GM19455 (cell line): ENCODE measurements at regions not wholly inside any gene's neighbourhood (a gene's known extent, or its start where the extent isn't known, plus 50 kb on each side); places are given as distances from the start of the nearest gene placed in this dataset.

Experiments
- ATAC-seq: cut with Tn5 transposase; IDR thresholded peaks from one replicate; pipeline ENCODE4 v1.9.1; 2021; ENCODE audit not compliant: unreplicated experiment

DNA sequence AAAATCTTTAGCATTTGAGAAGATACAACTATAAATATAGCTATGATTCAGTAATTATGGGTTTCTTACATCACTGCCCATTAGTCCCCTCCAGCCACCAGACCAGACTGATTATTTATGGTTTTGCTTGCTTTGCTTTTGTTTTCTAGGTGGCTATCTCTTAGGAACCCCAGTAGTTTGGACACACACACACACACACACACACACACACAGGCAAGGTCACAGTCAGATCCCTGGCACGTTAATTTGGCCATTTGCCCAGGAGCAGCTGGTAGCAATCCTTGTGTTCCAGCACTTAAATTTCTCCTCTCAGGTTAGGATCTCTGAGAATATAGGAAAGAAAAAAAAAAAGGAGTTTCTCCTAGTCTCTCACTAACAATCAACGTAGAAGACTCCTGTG is 90.2 kb upstream of the RESF1 start:
- no peak for ATAC-seq

DNA sequence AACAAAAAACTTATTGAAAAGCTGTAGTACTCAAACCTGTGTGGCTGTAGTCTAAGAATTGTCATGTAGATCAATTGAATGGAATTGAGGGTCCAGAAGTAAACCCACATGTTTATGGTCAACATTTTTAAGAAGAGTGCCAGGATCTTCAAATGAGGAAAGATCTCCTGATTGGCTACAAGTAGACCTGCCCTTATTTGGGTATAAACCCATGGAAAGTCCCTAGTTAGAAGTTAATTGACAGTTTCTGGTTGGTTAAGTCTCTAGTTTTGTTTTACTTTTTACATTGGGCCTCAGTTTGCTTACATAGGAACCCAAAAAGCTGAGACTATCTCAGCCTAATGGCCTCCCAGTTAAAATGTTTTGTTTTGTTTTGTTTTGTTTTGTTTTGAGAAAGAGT is 91.9 kb upstream of the RESF1 start:
- ATAC-seq: no peak

DNA sequence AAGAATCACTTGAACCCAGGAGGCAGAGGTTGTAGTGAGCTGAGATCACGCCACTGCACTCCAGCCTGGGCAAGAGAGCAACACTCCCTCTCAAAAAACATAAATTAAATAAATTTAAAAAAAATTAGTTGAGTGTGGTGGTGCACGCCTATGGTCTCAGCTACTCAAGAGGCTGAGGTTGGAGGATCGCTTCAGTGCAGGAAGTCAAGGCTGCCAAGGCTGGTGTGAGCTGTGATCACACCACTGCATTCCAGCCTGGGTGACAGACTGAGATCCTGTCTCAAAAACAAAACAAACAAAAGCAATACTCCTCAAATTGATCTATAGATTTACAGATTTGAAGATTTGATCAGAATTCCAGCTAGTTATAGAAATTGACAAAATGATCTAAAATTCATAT is 92.7 kb upstream of the RESF1 start:
- no peak for ATAC-seq

DNA sequence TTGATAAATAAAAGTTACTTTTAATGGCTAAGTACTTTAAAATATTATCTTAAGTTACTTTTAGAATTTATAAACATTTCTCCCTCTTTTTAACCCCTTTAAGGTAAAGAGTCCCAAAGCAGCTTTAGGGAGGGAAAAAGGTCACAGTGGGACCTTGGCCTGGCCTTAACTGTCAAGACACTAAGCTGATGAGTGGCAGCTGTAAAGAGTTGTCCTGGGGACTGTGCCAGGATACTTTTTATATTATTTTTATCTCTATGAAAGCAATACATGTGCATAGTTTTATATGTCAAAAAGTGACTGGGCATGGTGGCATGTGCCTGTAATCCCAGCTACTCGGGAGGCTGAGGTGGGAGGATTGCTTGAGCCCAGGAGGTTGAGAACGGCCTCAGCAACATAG is 94.2 kb upstream of the RESF1 start:
- no peak for ATAC-seq

DNA sequence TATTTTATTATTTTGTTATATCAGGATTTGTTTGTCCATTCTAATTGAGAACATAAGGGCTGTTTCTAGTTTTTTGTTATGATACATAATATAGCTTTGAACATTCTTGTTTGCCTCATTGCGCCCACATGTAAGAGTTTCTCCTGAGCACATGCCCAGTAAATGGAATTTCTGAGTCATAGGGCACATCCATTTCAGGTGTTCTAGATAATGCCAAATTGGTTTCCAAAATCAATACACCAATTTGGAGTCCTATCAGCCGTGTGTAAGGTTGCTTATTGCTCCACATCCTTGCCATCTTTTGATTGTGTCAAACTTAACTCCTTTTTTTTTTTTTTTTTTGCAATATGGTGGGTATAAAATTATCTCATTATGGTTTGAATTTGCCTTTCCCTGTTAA is 97.9 kb upstream of the RESF1 start:
- ATAC-seq: no peak

DNA sequence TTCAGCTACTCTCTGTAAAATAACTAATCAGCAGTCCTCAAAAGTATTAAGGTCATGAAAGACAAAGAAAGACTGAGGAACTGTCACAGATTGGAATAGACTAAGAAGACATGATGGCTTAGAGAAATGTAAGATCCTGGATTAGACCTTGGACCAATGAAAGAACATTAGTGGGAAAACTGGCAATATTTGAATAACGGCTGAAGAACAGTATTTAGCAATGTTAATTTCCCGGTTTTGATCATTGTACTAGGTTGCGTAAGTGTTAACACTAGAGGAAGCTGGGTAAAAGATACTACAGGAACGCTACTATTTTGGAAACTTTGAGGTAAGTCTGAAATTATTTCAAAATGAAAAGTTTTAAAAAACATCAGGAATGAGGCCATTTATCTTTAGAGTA is 98.8 kb upstream of the RESF1 start:
- ATAC-seq: no peak

DNA sequence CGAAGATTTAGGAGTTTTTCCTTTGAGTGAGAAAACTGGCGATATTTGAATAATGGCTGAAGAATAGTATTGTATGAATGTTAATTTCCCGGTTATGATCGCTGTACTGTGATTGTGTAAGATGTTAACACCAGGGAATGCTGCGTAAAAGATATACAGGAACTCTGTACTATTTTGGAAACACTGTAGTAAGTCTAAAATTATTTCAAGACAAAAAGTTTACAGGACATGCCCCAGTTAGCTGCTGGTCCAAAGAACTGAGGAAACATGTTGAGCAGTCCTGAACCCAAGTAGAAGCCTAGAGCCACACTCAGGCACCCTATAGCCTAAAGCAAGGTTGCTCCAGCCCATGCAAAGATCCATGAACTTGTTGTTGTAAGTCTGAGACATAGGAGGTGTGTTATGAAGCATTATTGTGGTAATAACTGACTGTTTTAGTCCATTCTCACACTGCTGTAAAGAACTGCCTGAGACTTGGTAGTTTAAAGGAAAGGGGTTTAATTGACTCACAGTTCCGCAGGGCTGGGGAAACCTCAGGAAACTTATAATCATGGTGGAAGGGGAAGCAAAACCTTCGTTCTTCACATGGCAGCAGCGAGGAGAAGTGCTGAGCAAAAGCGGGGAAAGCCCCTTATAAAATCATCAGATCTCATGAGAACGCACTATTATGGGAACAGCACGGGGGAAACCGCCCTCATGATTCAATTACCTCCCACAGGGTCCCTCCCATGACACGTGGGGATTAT is 99.8 kb upstream of the RESF1 start:
- ATAC-seq: no peak

DNA sequence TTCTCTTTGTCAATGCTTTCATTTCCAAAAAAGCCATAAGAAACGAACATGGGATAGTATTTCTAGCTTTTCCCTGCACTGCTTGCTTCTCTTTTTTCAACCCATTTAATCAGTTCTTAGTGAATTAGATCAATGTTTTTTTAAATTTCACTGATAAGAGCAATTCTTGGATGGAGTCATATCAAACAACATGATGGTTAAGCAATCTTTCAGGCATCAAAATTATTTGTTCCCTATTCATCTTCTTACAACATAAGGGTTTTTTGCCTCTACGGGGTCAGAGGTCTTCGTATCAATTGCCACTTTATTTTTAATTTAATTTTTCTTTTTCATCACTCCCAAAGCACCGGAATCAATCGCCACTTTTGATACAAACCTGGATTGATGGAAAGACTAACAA is 103.8 kb upstream of the RESF1 start:
- ATAC-seq: no peak

DNA sequence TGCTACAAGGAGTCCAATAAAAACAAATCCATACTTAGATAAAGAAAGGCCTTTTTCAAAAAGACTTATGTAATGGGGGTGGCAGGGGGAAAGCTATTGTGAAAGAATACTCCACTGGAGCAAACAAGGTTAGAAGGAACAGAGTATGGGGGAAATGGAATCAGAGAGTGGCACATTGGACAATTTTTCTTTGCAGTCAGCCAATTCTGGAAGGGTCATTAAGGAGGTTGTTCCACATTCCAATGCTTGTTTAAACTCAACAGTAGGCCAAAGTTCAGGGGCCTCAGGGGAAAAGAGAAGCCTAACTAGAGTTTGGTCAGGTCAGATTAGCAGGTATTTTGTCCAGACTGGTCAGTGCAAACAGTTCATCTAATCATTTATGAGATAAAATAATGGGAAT is 105.2 kb upstream of the RESF1 start:
- ATAC-seq: no peak

DNA sequence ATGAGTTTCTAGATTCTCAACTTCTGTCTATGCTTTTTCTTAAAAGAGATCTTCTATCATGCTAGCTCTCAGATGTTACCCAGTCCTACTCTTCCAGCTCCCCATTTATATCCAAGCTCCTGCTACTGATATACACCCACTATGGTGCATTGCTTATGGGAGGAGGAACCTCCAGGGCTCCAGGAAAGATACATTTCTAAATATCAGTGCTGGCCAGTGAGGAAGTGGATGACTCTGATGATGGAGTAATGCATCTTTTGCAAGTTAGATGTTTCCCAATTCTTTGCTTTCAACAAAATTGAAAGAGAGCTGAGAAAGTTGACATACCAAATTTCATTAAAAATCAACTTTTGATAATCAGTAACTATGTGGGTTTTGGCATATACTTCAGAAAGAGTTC is 105.7 kb upstream of the RESF1 start:
- ATAC-seq: no peak

DNA sequence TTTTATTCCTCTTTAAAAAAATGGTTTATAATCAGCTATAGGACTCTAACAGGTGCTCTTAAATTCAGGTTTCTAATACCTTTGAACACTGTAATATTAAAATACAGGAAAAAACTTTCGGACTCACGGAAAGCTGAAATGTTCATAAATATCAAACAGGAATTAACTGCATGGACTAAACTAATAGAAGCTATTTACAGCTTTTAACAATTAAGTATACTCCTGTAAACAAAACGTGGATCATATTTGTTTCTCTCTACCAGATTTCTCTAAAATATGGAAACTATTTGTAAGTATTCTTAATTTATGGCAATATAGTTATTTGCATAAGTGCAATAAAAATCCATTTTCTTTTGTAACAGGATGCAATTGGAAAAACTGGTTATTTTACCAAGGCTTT is 108.9 kb upstream of the RESF1 start:
- ATAC-seq: no peak

DNA sequence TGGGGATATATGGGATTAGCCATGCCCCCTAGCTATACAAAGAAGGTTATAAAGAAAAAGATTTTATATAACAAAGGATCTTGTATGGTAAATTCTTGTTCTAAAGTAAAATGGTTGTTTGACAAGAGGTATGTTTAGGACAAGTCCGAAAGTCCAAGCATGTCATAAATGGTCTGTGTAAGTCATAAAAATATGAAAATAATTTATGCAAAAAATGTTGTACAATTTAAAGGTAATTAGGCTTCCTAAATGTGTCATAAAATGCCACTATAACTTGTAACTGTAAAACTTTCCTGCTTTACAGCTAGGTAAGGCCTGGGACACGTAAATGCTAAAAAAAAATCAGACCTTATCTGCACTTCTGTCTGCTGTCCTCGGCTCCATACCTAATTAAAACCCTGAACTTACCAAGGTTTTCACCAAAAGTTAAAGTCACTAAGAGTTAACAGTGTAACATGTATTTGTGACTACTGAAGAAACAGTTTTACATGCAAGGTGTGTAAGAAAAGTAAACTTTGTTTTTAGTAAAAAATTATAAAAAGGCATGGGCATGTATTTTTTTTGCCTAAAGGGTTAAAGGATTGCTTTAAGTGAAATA is 110.0 kb upstream of the RESF1 start:
- no peak for ATAC-seq

DNA sequence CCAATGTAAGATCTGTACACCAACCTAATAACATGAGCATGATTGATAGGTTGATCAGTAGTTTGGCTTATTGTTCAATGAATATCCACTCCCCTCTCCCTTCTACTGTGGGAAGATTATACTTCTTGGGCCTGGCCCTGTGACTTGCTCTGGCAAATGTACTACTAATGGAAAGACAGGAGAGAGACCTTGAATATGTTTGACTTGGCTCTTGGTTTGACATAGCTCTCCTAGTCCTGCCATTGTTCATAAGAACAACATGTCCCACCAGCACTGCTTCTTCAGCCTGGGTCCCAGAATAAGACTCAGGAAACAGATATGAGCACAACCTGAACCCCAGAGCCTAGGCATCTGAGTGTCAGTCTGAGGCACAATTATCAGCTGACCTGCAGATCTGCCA is 112.8 kb upstream of the RESF1 start:
- no peak for ATAC-seq

DNA sequence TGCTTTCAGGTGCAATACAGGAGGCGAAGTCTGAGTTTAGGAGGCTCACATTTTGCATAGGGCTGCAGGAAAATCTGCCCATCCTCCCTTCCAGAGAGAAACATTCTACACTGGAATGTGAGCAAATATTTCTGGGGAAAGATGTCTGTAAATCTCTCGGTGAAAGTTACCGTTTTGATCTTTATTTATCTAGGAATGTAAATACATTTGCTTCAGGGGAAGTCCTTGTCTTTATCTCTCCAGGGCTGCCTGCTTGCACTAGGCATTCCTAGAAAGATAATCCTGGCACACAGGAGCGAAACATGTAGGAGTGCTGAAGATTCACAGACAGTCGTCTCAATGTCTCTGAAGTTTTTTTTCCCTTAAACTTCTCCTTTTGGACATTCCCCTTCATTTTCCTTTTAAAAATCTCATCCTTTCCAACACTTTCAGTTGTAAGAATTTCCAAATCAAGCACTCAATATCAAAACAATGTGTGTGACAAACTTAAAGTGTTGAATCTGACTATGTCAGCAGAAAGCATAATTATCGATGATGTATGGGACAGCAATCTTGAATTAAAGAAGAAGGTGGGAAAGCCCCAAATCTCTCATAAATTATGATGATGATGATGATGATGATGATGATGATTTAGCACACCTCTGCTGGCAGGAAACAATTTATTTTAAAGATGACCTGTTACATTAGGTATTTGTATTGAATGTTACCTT is 113.4 kb upstream of the RESF1 start:
- no peak for ATAC-seq

DNA sequence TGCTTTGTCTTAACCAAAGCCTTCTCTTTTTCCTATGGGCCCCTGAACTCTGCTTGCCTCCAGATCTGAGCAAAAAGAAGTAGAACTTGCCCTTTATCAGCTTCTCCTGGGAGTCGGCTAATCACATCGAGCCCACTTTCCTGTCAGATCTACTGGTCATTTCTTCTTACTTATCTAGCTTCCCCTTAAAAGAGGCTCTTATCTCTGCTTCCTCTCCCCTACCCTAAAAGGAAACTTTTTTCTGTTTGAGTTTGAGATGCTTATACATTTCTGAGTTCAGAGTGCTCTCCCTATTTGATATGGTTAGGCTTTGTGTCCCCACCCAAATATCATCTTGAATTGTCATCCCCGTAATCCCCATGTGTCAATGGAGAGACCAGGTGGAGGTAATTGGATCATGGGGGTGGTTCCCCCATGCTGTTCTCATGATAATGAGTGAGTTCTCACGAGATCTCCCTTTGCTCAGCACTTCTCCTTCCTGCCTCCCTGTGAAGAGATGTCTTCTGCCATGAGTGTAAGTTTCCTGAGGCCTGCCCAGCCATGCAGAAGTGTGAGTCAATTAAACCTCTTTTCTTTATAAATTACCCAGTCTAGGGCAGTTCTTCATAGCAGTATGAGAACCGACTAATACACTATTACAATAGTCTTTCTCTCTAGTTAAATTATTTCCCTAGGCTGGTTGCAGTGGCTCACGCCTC is 114.7 kb upstream of the AMN1 start:
- no peak for ATAC-seq

DNA sequence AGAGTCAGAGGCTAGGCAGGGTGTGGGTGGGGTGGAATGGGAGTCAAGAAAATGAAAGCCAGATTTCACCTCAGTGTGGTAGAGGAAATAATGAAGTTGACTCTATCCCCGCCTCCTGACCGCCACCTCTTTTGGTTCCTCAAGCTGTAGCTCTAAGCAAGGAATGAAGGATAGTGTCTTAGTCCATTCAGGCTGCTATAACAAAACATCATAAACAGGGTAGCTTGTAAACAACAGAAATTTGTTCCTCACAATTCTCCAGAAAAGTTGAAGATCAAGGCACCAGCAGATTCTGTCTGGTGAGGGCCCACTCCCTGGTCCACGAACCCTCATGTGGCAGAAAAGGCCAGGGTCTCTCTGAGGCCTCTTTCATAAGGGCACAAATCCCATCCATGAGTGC is 109.1 kb upstream of the AMN1 start:
- no peak for ATAC-seq

DNA sequence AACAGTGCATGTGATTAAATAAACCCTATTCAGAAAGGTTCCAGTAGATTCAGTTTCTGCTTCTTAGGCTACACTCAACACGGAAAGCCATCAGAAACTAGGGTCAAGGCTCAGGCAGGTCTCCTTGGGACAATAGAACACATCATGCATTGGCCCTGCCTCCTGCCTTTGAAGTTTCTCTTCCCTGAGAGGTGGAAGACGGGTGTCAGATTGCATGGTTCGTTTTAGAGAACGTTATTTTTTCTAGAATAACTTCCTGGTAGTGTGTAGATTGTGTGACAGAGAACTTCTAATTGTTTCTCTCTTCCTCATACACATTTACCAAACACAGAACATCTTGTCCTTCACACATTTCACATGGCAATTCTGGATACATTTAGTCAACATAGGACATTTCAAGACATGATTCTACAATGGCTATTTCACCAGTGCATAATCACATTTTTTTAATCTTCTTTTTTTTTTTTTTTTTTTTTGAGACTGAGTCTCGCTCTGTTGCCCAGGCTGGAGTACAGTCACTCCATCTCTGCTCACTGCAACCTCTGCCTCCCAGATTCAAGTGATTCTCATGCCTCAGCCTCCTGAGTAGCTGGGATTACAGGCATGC is 106.6 kb upstream of the AMN1 start:
- no peak for ATAC-seq

DNA sequence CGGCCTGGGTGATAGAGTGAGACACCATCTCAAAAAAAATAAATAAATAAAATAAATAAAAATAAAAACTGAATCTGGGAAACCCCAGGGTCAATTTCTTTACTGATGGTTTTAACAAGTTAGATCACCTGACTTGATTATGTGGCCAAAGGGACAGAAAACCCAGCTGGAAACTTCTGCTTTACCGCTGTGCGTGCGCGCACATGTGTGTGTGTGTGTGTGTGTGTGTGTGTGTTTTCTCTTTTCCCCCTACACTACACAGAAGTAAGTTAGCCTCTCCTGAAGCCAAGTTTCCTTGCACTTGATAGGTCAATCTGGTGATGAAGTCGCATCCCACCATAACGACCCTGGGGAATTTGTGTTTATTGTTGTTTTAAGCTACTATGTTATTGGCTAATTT is 105.3 kb upstream of the AMN1 start:
- no peak for ATAC-seq

DNA sequence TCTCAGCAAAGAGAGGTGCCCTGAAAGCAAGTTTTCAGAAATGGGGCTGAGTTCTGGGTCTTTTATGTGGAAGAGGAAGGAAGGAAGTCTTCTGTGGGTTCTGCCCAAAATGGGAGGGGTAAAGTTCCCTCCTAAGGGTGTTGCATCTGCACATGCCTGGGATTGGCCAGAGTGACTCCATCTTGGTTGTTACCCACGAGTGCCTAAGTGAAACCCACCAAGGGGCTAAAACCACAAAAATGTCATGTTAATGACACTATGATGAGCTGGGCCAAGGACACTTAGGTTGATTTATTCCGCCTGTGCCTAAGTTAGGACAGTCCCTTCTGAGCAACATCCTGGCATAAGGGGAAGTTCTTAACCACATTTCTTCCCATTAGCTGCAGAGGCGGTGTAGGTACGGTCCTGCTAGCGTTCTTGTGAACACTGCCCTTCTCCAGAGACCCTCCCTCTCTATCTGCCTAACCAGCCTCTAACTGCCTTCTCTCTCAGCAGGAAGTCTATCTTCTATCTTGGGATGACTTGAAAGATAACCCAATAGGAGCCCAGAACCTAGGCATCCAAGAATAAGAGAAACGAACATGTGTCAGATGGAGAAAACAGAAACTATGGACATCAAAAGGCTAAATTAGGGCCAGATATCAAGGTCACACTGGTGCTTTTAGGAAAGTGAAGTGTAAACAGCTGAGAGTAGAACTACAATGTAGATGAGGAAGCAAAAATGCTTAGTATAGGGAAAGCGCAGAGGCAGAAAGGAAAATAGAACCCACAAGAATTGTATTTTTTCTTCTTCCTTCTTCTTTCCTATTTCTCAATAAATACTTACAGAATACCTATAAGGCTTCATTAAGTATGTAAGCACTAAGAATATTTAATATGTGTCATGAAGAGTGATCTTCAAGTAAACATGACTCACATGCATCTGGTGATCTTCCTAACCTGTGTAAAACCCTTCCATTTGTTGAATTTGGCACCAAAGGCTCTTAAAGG is 104.2 kb upstream of the AMN1 start:
- no peak for ATAC-seq

DNA sequence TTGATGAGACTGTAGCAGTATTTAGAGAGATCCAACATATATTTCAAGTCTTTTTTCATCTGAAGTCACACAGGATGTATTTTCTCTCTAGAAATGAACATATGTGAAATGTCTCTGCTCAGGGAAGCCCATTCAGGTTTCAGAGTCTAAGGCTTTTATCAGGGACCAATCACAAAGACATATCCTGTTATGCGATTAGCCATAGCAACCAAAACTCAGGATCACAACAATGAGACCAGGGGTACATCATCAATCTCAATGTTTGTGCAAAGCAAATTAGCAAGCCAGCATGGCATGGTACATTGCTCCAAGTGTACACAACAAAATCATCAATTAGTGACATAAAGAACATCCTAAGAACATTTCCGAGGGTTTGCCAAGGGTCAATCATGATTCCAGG is 99.2 kb upstream of the AMN1 start:
- no peak for ATAC-seq
